GM21576 (cell line): ENCODE measurements at regions not wholly inside any gene's neighbourhood (a gene's known extent, or its start where the extent isn't known, plus 50 kb on each side); places are given as distances from the start of the nearest gene placed in this dataset.
"Not testable (repeated sequence)": the region's sequence is repeated elsewhere in the genome, so short reads cannot be mapped to it uniquely, and the experiment has no call there.

ENCODE experiments used
- ATAC-seq: cut with Tn5 transposase; IDR thresholded peaks from one replicate; pipeline ENCODE4 v1.9.1; 2021; ENCODE audit warnings: mild to moderate bottlenecking, moderate library complexity; ENCODE audit not compliant: unreplicated experiment

DNA sequence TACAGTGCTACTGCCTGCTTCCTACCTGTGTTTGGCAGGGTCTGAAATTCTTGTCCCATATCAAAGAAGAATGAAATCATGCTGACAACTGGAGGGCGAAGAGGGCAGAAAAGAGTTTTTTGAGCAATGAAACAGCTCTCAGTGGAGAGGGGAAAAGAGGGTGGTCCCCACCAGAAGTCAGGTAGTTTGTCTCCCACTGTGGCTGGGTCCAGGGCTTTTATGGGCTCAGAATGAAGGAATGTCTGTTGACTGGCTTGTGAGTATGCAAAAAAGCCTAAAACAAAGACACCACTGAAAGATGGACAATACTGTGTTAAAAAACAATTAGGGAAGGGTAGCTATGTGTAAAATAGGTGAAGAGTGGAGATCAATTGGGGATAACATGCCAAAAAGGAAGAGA lies 115.0 kb downstream of the ADAM29 start:
- no peak for ATAC-seq

DNA sequence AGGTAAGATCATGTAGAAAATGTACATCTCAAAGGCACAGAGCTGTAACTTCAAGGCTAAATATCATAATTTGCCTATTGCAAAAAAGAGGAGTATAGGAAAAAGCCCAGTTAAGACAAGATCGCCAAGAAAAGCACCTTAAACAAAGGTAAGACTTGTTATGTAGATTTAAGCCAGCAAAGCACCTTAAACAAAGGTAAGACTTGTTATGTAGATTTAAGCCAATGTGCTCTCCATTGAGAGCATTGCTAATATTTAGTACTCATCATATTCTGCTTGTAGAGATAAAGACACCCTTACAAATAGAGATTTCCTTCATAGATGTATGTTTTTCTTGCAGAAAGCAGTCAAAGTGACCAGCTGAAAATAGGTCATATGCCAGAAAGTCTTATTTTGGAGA lies 115.8 kb downstream of the ADAM29 start:
- ATAC-seq: no peak

DNA sequence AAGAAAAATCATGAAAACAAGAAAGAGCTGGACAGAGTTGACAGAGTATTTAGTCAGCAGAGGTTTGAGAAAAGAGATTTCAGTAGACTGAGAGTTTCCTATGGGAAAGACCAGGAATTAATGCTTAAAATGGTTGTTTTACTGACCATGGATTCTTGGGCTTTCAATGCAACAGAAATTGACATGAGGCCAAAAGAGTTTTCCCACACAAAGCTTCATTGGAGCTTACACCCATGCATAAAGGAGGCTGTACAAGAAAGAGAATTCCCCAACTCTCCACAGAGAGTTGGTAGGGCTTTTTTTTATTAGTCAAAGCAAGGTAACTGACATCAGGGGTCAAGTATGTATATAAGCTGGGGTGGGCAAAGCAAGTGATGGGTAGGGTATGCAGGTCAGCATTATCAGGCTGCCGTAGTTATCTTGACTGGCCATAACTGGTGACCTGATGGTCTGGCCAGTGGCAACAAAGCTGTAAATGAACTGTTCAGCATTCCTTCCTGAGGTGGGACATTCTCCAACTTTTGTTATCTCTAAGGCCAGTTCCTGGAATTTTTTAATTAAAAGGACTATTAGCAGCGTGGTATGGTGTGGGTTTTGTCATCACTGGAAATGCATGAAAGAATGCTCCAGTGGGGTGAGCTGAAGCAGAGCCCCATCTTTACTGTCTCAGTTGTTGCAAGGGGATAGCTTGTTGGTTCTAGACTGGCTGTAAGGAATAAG lies 117.0 kb downstream of the ADAM29 start:
- ATAC-seq: no peak

DNA sequence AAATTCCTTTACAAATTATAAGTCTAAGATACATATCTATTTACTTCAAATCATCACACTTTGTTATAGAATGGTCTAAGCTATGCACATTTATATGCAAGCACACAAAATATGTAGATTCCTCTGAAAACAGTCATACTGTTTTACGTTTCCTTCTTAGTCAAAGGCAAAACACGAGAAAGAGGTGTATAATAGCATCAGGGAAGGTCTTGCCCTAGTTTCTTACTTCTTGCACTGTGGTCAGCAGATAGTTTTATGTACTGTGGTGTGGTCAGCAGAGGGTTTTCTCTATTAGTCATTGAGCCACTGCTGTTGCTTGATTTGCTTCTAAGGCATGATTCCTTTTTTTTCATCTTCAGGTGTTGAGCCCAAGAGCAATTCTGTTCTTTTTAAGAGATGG lies 117.7 kb downstream of the ADAM29 start:
- ATAC-seq: no peak

DNA sequence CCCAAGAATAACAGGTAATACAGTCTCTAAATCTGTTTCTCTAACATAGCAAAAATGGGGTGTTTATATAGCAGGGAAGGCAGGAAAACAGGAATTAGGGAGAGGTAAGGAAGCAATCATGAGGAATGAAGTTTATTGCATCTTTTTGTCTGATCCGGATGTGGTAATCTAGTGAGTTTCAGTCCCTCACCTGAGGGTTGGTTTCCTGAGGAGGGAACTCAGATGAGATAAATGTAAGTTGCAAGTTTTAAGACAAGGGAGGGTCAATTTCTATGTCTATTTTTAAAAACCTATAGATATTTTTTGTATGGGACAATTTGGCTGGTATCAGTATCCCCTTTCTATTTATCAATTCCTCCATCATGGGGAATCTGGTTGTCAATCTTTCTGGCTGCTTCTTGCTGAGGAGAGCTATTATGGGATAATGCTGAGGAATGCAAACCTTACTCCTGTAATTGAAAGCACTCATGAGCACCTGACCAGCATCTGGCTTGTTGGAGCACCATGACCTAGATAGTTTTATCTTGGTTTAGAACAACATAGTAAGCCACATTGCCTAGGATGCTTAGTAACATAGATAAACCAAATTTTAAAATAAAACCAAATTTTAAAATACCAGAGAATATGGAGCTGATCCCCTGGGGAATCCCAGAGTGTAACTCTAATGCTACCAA lies 130.1 kb downstream of the ADAM29 start:
- no peak for ATAC-seq

DNA sequence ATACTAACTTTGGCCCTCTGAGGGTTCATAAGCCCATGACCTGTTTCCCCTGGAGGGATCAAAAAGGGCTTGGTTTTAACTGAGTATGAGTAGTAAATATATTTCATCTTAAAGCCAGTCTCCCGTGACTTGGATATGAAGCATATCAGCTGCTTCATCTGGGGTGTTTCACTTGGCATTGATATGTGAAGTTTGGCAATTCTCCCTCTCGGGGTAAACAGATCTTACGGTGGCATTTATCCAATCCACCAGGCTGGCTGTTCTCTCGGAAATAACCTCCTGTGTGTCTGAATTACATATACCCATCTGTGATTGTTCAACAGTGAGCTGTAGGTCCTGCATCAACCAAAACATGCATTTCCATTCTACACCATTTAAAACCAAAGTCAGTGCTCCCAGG lies 130.7 kb downstream of the ADAM29 start:
- no peak for ATAC-seq

DNA sequence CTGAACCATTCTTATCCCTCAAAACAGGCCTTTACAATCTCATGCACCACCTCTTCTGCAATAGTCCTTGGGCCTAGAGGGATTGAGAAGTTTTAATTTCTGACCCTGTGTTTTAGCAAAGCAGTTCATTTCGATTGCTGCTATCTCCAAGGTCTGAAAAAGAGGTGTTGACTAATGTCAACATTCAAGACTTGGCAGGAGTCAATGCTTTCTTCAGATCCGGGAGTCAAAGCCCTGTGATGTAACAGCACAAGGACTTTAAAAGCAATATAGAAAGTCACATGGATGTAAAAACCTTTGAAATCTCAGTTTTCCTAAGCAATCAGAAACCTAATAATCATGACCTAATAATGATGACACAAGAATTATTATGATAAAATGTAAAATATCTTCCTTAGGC lies 133.8 kb downstream of the ADAM29 start:
- no peak for ATAC-seq

DNA sequence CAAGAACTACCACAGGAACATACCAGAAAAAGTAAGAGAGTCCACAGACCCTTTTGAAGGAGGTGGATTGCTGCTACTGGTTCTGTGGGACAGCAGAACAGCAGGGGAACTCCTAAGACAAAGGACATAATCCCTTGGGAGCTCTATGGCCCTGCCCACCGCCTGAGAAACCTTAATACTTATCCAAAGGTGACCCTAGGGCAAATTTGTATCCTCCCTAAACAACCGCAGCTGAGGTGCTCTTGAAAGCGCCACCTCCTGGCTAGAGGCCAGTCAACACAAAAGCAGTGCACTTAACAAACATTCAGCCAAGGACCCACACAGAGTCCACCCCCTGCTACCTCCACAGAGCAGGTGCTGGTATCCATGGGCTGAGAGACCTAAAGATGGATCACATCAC lies 136.8 kb downstream of the ADAM29 start:
- no peak for ATAC-seq

DNA sequence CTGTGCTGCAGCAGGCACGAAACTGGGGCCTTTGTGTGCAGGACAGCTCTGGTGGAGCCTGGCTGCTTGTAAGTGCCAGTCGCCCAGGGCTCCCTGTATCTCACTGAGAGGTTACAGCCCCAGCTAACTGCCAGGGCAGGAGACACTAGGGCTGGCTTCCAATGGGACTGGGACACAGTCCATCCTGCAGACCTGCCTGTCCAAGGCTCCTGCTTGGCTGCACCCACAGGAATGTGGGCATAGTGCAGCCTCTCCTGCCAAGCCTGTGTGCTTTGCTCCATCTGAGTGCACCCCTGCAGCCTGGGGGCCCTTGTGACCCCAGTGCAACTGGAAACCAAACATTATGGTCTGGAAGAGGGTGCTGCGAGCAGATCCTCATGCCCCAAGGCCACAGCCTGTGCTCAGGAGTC lies 144.0 kb downstream of the ADAM29 start:
- no peak for ATAC-seq

DNA sequence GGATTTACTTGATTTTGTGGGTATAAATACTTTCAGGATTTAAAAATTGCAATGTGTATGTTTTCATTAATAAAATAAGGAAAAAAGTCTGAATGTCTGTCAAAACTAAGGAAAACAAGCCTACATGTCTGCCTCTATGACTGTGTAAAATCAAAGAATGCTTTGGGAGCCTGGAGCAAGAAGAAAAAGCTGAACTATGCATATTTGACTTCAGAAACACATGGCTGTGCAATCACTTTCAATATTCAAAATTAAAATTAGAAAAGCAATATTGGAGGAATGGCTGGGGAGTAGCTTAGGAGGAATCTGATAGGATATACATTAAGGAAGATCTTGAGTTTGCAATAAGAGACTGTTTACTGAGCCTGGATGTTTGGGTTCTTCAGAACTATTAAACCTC lies 147.1 kb downstream of the ADAM29 start:
- ATAC-seq: no peak

DNA sequence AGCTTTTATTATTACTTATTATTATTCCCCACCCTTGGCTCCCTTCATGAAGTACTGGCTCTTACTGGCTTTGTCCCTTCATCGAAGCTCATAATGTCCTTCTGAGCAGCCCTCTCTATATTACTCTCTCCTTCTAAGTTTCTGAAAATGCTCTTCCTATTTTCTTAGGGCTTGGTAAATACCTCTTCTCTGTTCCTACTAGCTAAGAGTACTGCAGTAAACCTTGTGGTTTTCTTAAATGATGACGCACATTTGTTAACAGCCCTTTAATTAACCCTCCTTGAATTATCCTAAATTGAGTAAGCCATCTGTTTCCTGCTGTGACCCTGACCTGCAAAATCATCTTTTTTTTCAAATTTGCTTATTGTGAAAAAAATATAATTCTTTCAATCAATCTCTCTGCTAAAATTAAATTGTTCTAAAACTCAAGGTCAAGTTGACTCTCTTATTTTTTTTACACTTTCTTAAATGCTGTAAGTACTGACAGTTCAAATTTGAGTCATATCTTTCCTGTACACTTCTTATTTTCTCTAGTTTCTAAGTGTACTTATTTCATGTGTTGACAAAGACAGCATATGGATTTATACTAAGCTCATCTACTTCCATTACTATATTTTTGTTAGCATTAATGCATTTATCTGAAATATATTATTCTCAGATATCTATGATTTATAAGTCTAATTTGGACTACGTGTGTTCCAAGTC lies 148.9 kb downstream of the ADAM29 start:
- ATAC-seq: no peak

DNA sequence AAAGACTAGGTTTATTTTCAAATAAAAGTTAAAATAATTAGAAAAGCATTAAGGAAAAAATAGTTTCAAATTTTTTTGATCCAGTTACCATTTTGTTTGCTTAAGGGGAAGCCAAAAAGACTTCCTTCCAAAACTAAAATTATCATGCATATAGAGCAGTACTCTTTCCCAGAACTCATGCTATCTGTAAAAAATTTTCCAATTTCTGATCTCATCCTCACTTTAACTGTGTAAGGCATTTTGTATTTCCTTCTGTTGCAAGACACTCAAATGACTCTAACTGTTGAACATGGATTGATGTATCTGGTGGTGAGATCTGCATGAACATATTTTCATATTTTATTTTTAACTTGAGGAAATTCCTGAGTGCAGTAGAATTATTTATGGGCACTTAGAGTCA lies 150.1 kb downstream of the ADAM29 start:
- no peak for ATAC-seq

DNA sequence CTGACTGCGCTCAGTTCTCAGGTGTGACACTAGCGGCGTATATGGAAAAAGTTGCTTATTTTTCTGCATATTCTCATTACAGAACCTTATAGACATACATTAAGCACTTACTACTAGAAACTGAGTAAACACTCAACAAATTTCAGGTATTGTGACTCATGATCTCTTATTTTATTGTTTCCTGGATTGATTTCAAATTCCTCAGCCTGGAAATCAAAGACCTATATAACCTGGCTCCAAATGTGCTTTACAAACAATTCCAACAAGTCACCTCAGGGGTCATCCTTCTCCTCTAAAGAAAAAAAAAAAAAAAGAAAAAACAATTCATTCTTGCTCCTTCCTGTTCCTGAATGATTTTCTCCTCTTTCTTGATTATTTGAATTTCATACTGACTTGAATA lies 152.3 kb downstream of the ADAM29 start:
- no peak for ATAC-seq

DNA sequence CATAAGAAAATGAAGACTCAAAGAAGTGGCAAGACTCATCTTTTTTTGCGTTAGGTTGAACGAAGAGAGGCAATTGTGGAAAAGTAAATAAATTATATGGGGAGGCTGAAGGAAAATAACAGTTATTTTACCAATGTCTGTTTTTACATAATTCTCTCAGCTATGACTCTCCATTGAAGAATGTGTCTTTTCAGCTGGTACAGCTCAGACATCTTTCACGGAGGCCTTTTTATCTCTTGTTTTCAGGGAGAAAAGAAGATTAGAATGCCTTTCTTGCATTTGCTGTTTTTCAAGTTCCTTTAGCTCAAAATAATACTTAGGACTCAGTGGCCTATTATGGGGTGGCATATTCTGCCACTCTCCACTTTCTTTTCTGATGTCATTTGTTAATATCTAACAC lies 153.0 kb downstream of the ADAM29 start:
- no peak for ATAC-seq

DNA sequence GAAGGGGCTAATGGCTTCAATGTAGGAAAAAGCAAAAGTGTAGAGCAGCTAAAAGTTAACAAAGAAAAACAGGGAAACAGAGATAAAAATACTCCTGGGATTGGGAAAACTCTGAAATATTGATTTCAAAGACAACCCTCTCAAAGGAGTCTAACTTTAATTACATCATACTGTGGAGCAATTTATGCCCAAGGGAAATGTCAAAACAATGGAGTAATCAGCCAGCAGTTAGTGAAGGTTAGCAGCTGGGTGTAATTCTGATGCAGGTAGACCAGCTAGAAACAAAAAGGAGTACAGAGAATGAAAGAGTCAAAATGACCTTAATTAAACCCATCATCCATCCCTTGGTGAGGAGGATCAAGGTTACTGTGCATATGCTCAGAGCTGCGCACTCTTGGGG lies 169.0 kb downstream of the ADAM29 start:
- no peak for ATAC-seq

DNA sequence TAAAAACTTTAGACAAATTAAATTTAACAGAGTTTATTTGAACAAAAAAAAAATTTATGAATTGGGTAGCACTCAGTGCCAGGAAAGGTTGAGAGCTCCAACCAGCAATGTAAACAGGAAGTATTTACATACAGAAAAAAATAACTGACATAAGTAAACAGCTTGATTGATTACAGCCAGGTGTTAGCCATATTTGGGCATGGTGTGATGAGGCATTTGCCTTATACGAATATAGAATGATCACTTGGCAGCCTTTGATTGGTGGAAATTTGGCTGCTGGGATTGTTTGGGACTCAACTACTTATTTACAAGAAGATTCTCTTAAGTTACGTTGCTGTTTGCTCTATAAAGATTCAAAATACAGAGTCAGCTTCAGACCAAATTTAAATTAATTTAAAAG lies 172.0 kb downstream of the ADAM29 start:
- ATAC-seq: no peak

DNA sequence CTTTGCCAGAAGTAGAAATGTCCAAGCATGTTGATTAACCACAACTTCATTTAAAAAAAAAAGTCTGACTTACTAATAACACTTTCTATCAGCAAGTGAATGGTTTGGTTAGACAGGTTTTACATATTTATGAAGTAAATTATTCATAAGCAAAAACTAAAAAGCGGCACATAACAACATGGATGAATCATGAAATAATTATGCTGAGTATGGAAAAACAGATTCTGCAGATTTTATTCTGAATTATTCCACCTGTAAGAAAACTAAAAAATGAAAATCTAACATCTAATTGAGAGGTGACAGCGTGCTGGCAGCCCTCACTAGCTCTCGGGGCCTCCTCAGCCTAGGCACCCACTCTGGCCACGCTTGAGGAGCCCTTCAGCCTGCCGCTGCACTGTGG lies 173.5 kb downstream of the ADAM29 start:
- ATAC-seq: no peak

DNA sequence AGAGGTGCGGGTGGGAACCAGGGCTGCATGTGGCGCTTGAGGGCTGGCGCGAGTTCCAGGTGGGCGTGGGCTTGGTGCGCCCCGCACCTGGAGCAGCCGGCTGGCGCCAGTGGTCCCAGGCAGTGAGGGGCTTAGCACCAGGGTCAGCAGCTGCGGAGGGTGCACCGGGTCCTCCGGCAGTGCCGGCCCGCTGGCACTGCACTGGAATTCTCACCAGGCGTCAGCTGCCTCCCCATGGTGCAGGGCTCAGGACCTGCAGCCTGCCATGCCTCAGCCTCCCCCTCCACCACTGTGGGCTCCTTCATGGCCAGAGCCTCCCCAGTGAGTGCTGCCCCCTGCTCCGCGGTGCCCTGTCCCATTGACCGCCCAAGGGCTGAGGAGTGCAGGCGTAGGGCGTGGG lies 174.0 kb downstream of the ADAM29 start:
- no peak for ATAC-seq

DNA sequence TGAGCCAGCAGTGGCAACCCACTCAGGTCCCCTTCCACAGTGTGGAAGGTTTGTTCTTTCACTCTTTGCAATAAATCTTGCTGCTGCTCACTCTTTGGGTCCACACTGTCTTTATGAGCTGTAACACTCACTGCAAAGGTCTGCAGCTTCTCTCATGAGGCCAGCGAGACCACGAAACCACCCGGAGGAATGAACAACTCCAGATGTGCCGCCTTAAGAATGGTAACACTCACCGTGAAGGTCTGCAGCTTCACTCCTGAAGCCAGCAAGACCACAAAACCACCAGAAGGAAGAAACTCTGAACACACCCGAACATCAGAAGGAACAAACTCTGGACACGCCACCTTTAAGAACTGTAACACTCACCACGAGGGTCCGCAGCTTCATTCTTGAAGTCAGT lies 174.9 kb downstream of the ADAM29 start:
- not testable (repeated sequence) for ATAC-seq

DNA sequence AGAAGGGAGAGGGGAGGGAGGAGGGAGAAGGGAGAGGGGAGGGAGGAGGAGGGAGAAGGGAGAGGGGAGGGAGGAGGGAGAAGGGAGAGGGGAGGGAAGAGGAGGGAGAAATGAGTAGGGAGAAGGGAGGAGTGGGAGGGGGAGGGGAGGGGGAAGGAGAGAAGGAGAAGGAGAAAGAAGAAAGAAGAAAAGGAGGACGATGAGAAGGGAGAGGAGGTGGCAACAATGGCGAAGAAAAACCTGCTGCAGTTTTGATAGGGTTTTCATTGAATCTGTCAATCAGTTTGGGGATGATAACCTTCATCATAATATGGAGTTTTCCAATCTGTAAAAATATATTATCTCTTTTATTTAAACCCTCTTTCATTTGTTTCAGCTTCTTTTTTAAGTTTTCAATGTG lies 185.2 kb downstream of the ADAM29 start:
- ATAC-seq: no peak

DNA sequence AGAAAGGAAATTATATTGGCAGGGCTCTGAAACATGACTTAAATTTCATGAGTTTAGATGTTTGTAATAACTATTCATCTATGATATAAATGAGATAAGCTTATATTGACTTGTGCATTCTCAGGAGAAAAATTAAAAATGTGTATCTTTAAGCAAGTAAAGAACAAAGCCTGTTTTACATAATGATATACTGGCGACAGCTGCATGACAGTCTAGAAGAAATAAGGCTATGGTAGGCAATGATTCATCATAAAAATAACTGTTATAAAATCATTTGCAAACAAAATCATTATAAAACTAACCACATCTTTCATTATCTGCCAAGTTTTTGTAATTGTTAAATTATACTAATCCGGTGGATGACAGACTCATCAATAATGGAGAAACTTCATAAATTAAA lies 188.1 kb downstream of the ADAM29 start:
- no peak for ATAC-seq

DNA sequence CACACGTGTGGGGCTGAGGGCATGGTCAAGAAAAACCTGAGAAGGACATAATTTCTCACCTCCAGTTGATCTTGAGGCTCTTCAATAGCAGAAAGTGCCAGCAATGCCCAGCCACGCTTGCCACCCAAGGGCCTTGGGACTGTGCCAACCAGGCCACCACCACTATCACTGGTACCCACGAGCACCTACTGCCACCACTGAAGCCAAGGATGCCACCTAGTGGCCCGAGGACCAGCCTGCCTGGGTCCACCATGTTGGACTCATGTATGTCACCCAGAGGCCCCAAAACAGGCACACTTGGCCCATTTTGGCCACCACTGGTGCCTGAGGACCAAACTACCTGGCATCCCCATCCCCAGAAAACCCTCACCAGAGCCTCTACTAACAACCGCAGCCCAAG lies 191.8 kb downstream of the ADAM29 start:
- no peak for ATAC-seq
